ENCODE measurements at regions not wholly inside any gene's neighbourhood (a gene's known extent, or its start where the extent isn't known, plus 50 kb on each side); places are given as distances from the start of the nearest gene placed in this dataset.
A peak's percentile ranks its signal among the peaks of the same experiment; 100 is the strongest.

- Mint-ChIP-seq H3K27me3 (ENCODE audit: insufficient read depth, low read depth, poor library complexity) (no peaks in the 10 kb centered on the region), H3K9me3 (no peaks in the 10 kb centered on the region; the same call in 2 of the 3 replicates), H3K4me1 (no peaks in the 10 kb centered on the region; the same call in 2 of the 3 replicates), H3K4me3 (no peak overlapping the region), H3K27ac (peak overlapping the region; percentile 17; the same call in 1 of the 2 replicates), H3K36me3 (ENCODE audit: low read depth) (no peaks in the 10 kb centered on the region)
- Histone ChIP-seq H4K20me1 (replicated peaks; ENCODE audit: insufficient read depth) (no peaks in the 10 kb centered on the region), H3K9me2 (ENCODE audit: insufficient read depth) (peaks cover 10% of the 10 kb centered on the region; the same call in 1 of the 2 replicates), H3K79me2 (replicated peaks; ENCODE audit: insufficient read depth) (no peaks in the 10 kb centered on the region), H3F3A (replicated peaks; ENCODE audit: low read depth) (no peaks in the 10 kb centered on the region), H3K27ac (ENCODE audit: low read depth) (no peak overlapping the region; the same call in 1 of the 2 replicates), H3K27me3 (ENCODE audit: insufficient read depth) (no peaks in the 10 kb centered on the region), H2AFZ (no peak overlapping the region), H3K4me1 (ENCODE audit: insufficient read depth) (no peaks in the 10 kb centered on the region), H3K4me2 (no peak overlapping the region), H3K36me3 (ENCODE audit: insufficient read depth) (no peaks in the 10 kb centered on the region), H3K4me3 (no peak overlapping the region)
- ATAC-seq (no peak), DNase-seq (ENCODE audit: low spot score) (peak; percentile 18)
- no peak for TF ChIP-seq CTCF (conservative IDR thresholded peaks at IDR 0.05; ENCODE audit: low read depth in 2 of 2)
- no peak for TF ChIP-seq ZNF331 (CRISPR knock-in tag; IDR thresholded peaks at IDR 0.05; ENCODE audit: low read depth)
- TF ChIP-seq ZNF114 (CRISPR knock-in tag; IDR thresholded peaks at IDR 0.05): no peak
- no peak for TF ChIP-seq EZH2 (IDR thresholded peaks at IDR 0.05; ENCODE audit: low read depth, unreplicated experiment)
- TF ChIP-seq NANOG (IDR thresholded peaks at IDR 0.05; ENCODE audit: borderline replicate concordance): no peak
- TF ChIP-seq EZH2phosphoT487 (IDR thresholded peaks at IDR 0.05; ENCODE audit: unreplicated experiment): no peak
- TF ChIP-seq, protein P1, sequence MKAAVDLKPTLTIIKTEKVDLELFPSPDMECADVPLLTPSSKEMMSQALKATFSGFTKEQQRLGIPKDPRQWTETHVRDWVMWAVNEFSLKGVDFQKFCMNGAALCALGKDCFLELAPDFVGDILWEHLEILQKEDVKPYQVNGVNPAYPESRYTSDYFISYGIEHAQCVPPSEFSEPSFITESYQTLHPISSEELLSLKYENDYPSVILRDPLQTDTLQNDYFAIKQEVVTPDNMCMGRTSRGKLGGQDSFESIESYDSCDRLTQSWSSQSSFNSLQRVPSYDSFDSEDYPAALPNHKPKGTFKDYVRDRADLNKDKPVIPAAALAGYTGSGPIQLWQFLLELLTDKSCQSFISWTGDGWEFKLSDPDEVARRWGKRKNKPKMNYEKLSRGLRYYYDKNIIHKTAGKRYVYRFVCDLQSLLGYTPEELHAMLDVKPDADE (IDR thresholded peaks at IDR 0.05): no peak
- no peak for TF ChIP-seq REST (IDR thresholded peaks at IDR 0.05; ENCODE audit: unreplicated experiment)
- no peak for TF ChIP-seq ZNF462 (CRISPR knock-in tag; IDR thresholded peaks at IDR 0.05)
Observed at GRCh38 chr4:120209706-120210105, 143.1 kb upstream of the MAD2L1 start.
